Activated T-helper 1 cell treated with anti-CD3 and anti-CD28 coated beads, Interleukin-12 subunit alpha, Interleukin-12 subunit beta, Interleukin-2, Interleukin-4 antibody, amounts not matched to agents 30 ng/mL and 10 ng/mL and 1 ng/mL, durations not matched to agents 14 hours and 24 hours and 36 hours (primary cell): ENCODE measurements at regions not wholly inside any gene's neighbourhood (a gene's known extent, or its start where the extent isn't known, plus 50 kb on each side); places are given as distances from the start of the nearest gene placed in this dataset.
"Not testable (repeated sequence)": the region's sequence is repeated elsewhere in the genome, so short reads cannot be mapped to it uniquely, and the experiment has no call there.

ENCODE experiments used
- DNase-seq: peaks from one replicate; pipeline ENCODE4 v3.0.0; 2021; ENCODE audit warnings: low spot score
- H3K27ac Mint-ChIP-seq: one replicate; pipeline ENCODE4 v1.8.0; 2021; ENCODE audit warnings: mild to moderate bottlenecking, mixed read lengths
- H3K27me3 Mint-ChIP-seq: one replicate; pipeline ENCODE4 v1.8.0; 2022; ENCODE audit warnings: mild to moderate bottlenecking, moderate library complexity, mixed read lengths; ENCODE audit not compliant: insufficient read depth
- H3K36me3 Mint-ChIP-seq: one replicate; pipeline ENCODE4 v1.8.0; 2021; ENCODE audit warnings: low read depth, mixed read lengths
- H3K4me1 Mint-ChIP-seq: one replicate; pipeline ENCODE4 v1.8.0; 2021; ENCODE audit warnings: low read depth, mixed read lengths
- H3K4me3 Mint-ChIP-seq: one replicate; pipeline ENCODE4 v1.8.0; 2021; ENCODE audit warnings: mild to moderate bottlenecking, moderate library complexity, mixed read lengths
- H3K9me3 Mint-ChIP-seq: one replicate; pipeline ENCODE4 v1.8.0; 2021; ENCODE audit warnings: mixed read lengths
- intact Hi-C: fragments of 100-400 bp; cut with micrococcal nuclease; formaldehyde crosslinking; loops from one replicate; pipeline ENCODE4 v1.15.1; 2024

- H3K4me1 Mint-ChIP-seq = no peaks in the 10 kb centered on the region
- H3K27ac Mint-ChIP-seq = no peak overlapping the region
- no peaks in the 10 kb centered on the region for H3K36me3 Mint-ChIP-seq
- H3K4me3 Mint-ChIP-seq = no peak overlapping the region
- intact Hi-C loops = no loop called here
- DNase-seq = no peak
- H3K9me3 Mint-ChIP-seq = no peaks in the 10 kb centered on the region
- H3K27me3 Mint-ChIP-seq = no peaks in the 10 kb centered on the region
These were observed 1207.4 kb downstream of the TMEM121 start for GRCh38 chr14:106733771-106734170.

- no peak for DNase-seq
- Mint-ChIP-seq H3K9me3 (no peaks in the 10 kb centered on the region), H3K4me3 (no peak overlapping the region), H3K27me3 (no peaks in the 10 kb centered on the region), H3K27ac (no peak overlapping the region), H3K4me1 (no peaks in the 10 kb centered on the region), H3K36me3 (no peaks in the 10 kb centered on the region)
- intact Hi-C loops = no loop called here
These were observed 1210.6 kb downstream of the TMEM121 start for GRCh38 chr14:106737021-106737420.

- Mint-ChIP-seq H3K4me1 (no peaks in the 10 kb centered on the region), H3K36me3 (no peaks in the 10 kb centered on the region), H3K27me3 (no peaks in the 10 kb centered on the region), H3K9me3 (no peaks in the 10 kb centered on the region), H3K27ac (no peak overlapping the region), H3K4me3 (no peak overlapping the region)
- intact Hi-C loops = no loop called here
- no peak for DNase-seq
These were observed 1211.7 kb downstream of the TMEM121 start for GRCh38 chr14:106738075-106738474.

GRCh38 chr14:106738598-106739258 is 1212.3 kb downstream of the TMEM121 start:
- H3K4me1 Mint-ChIP-seq, H3K27me3 Mint-ChIP-seq, H3K9me3 Mint-ChIP-seq, H3K36me3 Mint-ChIP-seq, DNase-seq, H3K4me3 Mint-ChIP-seq, H3K27ac Mint-ChIP-seq, intact Hi-C loops: not testable (repeated sequence)

GRCh38 chr14:106741086-106741827 is 1214.9 kb downstream of the TMEM121 start:
- H3K4me1 Mint-ChIP-seq, H3K9me3 Mint-ChIP-seq, H3K36me3 Mint-ChIP-seq, H3K27ac Mint-ChIP-seq, intact Hi-C loops, DNase-seq, H3K4me3 Mint-ChIP-seq, H3K27me3 Mint-ChIP-seq: not testable (repeated sequence)

GRCh38 chr14:106745016-106745767 is 1218.8 kb downstream of the TMEM121 start:
- DNase-seq, H3K9me3 Mint-ChIP-seq, H3K27ac Mint-ChIP-seq, H3K36me3 Mint-ChIP-seq, intact Hi-C loops, H3K27me3 Mint-ChIP-seq, H3K4me1 Mint-ChIP-seq, H3K4me3 Mint-ChIP-seq: not testable (repeated sequence)

- H3K4me3 Mint-ChIP-seq, H3K36me3 Mint-ChIP-seq, intact Hi-C loops, H3K9me3 Mint-ChIP-seq, H3K4me1 Mint-ChIP-seq, DNase-seq, H3K27me3 Mint-ChIP-seq, H3K27ac Mint-ChIP-seq: not testable (repeated sequence)
These were observed 1223.7 kb downstream of the TMEM121 start for GRCh38 chr14:106750089-106750488.

GRCh38 chr14:106753751-106754150 is 1227.4 kb downstream of the TMEM121 start:
- H3K27ac Mint-ChIP-seq, DNase-seq, H3K9me3 Mint-ChIP-seq, H3K4me1 Mint-ChIP-seq, H3K36me3 Mint-ChIP-seq, H3K27me3 Mint-ChIP-seq, intact Hi-C loops, H3K4me3 Mint-ChIP-seq: not testable (repeated sequence)

GRCh38 chr14:106757444-106757843 is 1231.1 kb downstream of the TMEM121 start:
- DNase-seq, H3K27ac Mint-ChIP-seq, H3K9me3 Mint-ChIP-seq, H3K27me3 Mint-ChIP-seq, intact Hi-C loops, H3K4me3 Mint-ChIP-seq, H3K36me3 Mint-ChIP-seq, H3K4me1 Mint-ChIP-seq: not testable (repeated sequence)

GRCh38 chr14:106761886-106762816 is 1235.8 kb downstream of the TMEM121 start:
- DNase-seq, H3K36me3 Mint-ChIP-seq, H3K4me3 Mint-ChIP-seq, intact Hi-C loops, H3K9me3 Mint-ChIP-seq, H3K27ac Mint-ChIP-seq, H3K27me3 Mint-ChIP-seq: not testable (repeated sequence)
- H3K4me1 Mint-ChIP-seq = peaks cover 13% of the 10 kb centered on the region

GRCh38 chr14:106764968-106765369 is 1238.6 kb downstream of the TMEM121 start:
- intact Hi-C loops = not testable (repeated sequence)

GRCh38 chr14:106766145-106766544 is 1239.8 kb downstream of the TMEM121 start:
- Mint-ChIP-seq H3K4me3 (no peak overlapping the region), H3K36me3 (no peaks in the 10 kb centered on the region), H3K27me3 (peaks cover 4% of the 10 kb centered on the region), H3K27ac (no peak overlapping the region), H3K4me1 (peaks cover 33% of the 10 kb centered on the region), H3K9me3 (no peaks in the 10 kb centered on the region)
- intact Hi-C loops = no loop called here
- no peak for DNase-seq

More at GRCh38 chr14:106764968-106765369, 1238.6 kb downstream of the TMEM121 start:
- not testable (repeated sequence) for H3K36me3 Mint-ChIP-seq, H3K9me3 Mint-ChIP-seq, DNase-seq, H3K4me3 Mint-ChIP-seq, H3K27ac Mint-ChIP-seq, H3K27me3 Mint-ChIP-seq
- peaks cover 26% of the 10 kb centered on the region for H3K4me1 Mint-ChIP-seq
